ENCODE measurements at regions not wholly inside any gene's neighbourhood (a gene's known extent, or its start where the extent isn't known, plus 50 kb on each side); places are given as distances from the start of the nearest gene placed in this dataset.

- TF ChIP-seq CTCF (IDR thresholded peaks at IDR 0.05) = no peak
- TF ChIP-seq POLR2AphosphoS5 (IDR thresholded peaks at IDR 0.05; ENCODE audit: low read depth, low read length) = no peak
- TF ChIP-seq TCF7L2 (IDR thresholded peaks at IDR 0.05; ENCODE audit: low read depth, low read length) = no peak
- TF ChIP-seq REST (IDR thresholded peaks at IDR 0.05; ENCODE audit: insufficient read depth in 1 of 2, low read depth in 2 of 2, low read length in 1 of 2) = no peak
These were observed 64.7 kb downstream of the ZNF641 start for GRCh38 chr12:48285751-48286650.
